ENCODE measurements at regions not wholly inside any gene's neighbourhood (a gene's known extent, or its start where the extent isn't known, plus 50 kb on each side); places are given as distances from the start of the nearest gene placed in this dataset.

- H3K9me3 ChIP-seq: no peaks in the 10 kb centered on the region
- ATAC-seq (no peak), DNase-seq (no peak)
- no peak overlapping the region for H3K4me3 ChIP-seq
- intact Hi-C loops (cut with DNase I, micrococcal nuclease): no loop called here
- no peak for TF ChIP-seq CTCF (IDR thresholded peaks at IDR 0.05)
- no peaks in the 10 kb centered on the region for H3K4me1 ChIP-seq (ENCODE audit: low read depth)
- H3K36me3 ChIP-seq (ENCODE audit: low read depth): no peaks in the 10 kb centered on the region
Measured at GRCh38 chr12:29035112-29035511, 114.0 kb upstream of the FAR2 start.

GRCh38 chr12:29039013-29039412, 110.1 kb upstream of the FAR2 start:
- H3K9me3 ChIP-seq: no peaks in the 10 kb centered on the region
- DNase-seq (no peak), ATAC-seq (no peak)
- no peaks in the 10 kb centered on the region for H3K36me3 ChIP-seq (ENCODE audit: low read depth)
- H3K4me1 ChIP-seq (ENCODE audit: low read depth): peaks cover 13% of the 10 kb centered on the region
- H3K4me3 ChIP-seq: no peak overlapping the region
- intact Hi-C loops (cut with DNase I, micrococcal nuclease): no loop called here
- TF ChIP-seq CTCF (IDR thresholded peaks at IDR 0.05): no peak

GRCh38 chr12:29041621-29042020, 107.5 kb upstream of the FAR2 start:
- H3K4me3 ChIP-seq: no peak overlapping the region
- no peaks in the 10 kb centered on the region for H3K36me3 ChIP-seq (ENCODE audit: low read depth)
- ATAC-seq (peak; percentile 92), DNase-seq (no peak)
- H3K4me1 ChIP-seq (ENCODE audit: low read depth): peaks cover 13% of the 10 kb centered on the region
- no peak for TF ChIP-seq CTCF (IDR thresholded peaks at IDR 0.05)
- no peaks in the 10 kb centered on the region for H3K9me3 ChIP-seq
- intact Hi-C loops (cut with DNase I, micrococcal nuclease): no loop called here

- Histone ChIP-seq H3K9me3 (no peaks in the 10 kb centered on the region), H3K36me3 (ENCODE audit: low read depth) (no peaks in the 10 kb centered on the region), H3K4me1 (ENCODE audit: low read depth) (peaks cover 13% of the 10 kb centered on the region), H3K4me3 (no peak overlapping the region)
- no peak for ATAC-seq
- no peak for DNase-seq
- intact Hi-C loops (cut with DNase I, micrococcal nuclease): no loop called here
- TF ChIP-seq CTCF (IDR thresholded peaks at IDR 0.05): no peak
Measured at GRCh38 chr12:29043069-29043468, 106.0 kb upstream of the FAR2 start.

GRCh38 chr12:29044799-29045198, 104.3 kb upstream of the FAR2 start:
- no peak overlapping the region for H3K4me3 ChIP-seq
- ATAC-seq: no peak
- peaks cover 13% of the 10 kb centered on the region for H3K4me1 ChIP-seq (ENCODE audit: low read depth)
- TF ChIP-seq CTCF (IDR thresholded peaks at IDR 0.05): no peak
- DNase-seq: no peak
- no peaks in the 10 kb centered on the region for H3K36me3 ChIP-seq (ENCODE audit: low read depth)
- intact Hi-C loops (cut with DNase I, micrococcal nuclease): no loop called here
- H3K9me3 ChIP-seq: no peaks in the 10 kb centered on the region

- H3K9me3 ChIP-seq: no peaks in the 10 kb centered on the region
- no peak for TF ChIP-seq CTCF (IDR thresholded peaks at IDR 0.05)
- intact Hi-C loops (cut with DNase I, micrococcal nuclease): no loop called here
- ATAC-seq (no peak), DNase-seq (no peak)
- no peaks in the 10 kb centered on the region for H3K36me3 ChIP-seq (ENCODE audit: low read depth)
- H3K4me1 ChIP-seq (ENCODE audit: low read depth): no peaks in the 10 kb centered on the region
- H3K4me3 ChIP-seq: no peak overlapping the region
Measured at GRCh38 chr12:29048787-29049186, 100.3 kb upstream of the FAR2 start.

Data from mucosa of descending colon (tissue), 3 donors.